AG04450 (cell line): ENCODE measurements at regions not wholly inside any gene's neighbourhood (a gene's known extent, or its start where the extent isn't known, plus 50 kb on each side); places are given as distances from the start of the nearest gene placed in this dataset.

Experiments used
- CTCF ChIA-PET: fragments of 300-600, 350-600 bp; formaldehyde crosslinking; extraction: SDS; loops from one replicate; lab custom pipeline; 2022; ENCODE audit warnings: antibody characterized with exemption, inconsistent platforms; lab: Charles Lee
- POLR2A ChIA-PET: fragments of 350-600 bp; formaldehyde crosslinking; extraction: SDS; loops from one replicate; lab custom pipeline; 2021; ENCODE audit warnings: antibody characterized with exemption, inconsistent platforms; lab: Yijun Ruan, JAX
- DNase-seq: peaks from one replicate; pipeline ENCODE4 v3.0.0-alpha.2; 2011; ENCODE audit warnings: low read depth, low spot score
- H3K27ac ChIP-seq: one replicate; pipeline ENCODE4 v1.5.1; 2012; ENCODE audit warnings: low read depth, low read length, control low read depth
- H3K27me3 ChIP-seq: one replicate; pipeline ENCODE4 v1.6.0; 2012; ENCODE audit warnings: low read length; ENCODE audit not compliant: control insufficient read depth, insufficient read depth
- H3K4me3 ChIP-seq: 2 replicates; pipeline ENCODE4 v1.5.1; 2011; ENCODE audit warnings: mild to moderate bottlenecking, low read depth, low read length, control low read depth
- H3K9me3 ChIP-seq: 2 replicates; pipeline ENCODE4 v1.5.1; 2012; ENCODE audit warnings: low read length; ENCODE audit not compliant: control insufficient read depth, insufficient read depth
- TF ChIP-seq, protein P1 (sequence below): IDR thresholded peaks from 2 replicates; pipeline ENCODE4 v1.5.1; 2011; ENCODE audit warnings: low read depth, low read length, control low read depth, inconsistent platforms

DNA sequence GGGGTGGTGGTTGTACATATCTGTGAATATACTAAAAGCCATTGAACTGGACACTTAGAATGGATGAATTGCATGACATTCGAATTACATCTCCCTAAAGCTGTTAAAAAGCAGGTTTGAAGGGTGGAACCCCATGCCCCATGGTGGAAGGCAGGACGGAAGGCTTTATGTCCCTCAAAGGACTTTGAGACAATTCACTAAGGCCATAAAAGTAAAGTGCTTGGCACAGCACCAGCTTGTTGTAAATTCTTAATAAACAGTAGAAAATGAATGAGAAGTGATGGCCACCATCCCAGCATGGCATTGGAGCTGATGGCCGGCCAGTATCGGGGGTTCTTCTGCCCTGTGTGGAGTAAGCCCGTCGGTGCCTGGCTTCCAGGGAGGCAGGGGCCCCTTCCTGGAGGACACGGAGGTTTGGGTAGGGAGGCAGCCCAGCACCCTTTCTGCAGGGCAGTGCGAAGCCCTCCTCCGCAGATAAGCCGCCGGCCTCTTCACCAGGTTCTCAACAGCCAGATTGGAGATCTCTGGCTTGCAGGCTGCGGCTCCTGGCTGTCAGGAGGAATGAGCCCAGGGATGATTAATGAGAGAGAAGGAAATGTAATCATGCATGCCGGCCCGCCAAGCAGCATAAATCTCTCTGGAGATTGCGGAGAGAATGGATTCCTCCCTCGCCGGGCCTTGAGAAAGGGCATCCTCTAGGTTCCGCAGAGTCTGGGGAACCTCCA lies 346.9 kb downstream of the FOXL1 start:
- TF ChIP-seq, protein P1, sequence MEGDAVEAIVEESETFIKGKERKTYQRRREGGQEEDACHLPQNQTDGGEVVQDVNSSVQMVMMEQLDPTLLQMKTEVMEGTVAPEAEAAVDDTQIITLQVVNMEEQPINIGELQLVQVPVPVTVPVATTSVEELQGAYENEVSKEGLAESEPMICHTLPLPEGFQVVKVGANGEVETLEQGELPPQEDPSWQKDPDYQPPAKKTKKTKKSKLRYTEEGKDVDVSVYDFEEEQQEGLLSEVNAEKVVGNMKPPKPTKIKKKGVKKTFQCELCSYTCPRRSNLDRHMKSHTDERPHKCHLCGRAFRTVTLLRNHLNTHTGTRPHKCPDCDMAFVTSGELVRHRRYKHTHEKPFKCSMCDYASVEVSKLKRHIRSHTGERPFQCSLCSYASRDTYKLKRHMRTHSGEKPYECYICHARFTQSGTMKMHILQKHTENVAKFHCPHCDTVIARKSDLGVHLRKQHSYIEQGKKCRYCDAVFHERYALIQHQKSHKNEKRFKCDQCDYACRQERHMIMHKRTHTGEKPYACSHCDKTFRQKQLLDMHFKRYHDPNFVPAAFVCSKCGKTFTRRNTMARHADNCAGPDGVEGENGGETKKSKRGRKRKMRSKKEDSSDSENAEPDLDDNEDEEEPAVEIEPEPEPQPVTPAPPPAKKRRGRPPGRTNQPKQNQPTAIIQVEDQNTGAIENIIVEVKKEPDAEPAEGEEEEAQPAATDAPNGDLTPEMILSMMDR, result no peak
- H3K27ac ChIP-seq, result peak overlapping the region; percentile 73
- CTCF ChIA-PET, result interaction anchor here (1.1 kb wide), 1 partner anchor 137 kb away, joined by 3 read pairs; no protein-coding TSS in a partner anchor
- peak overlapping the region; percentile 25; the same call in 1 of the 2 replicates for H3K4me3 ChIP-seq
- peaks cover 14% of the 10 kb centered on the region for H3K9me3 ChIP-seq
- POLR2A ChIA-PET, result no interaction called here
- no peaks in the 10 kb centered on the region for H3K27me3 ChIP-seq
- peak; percentile 78 for DNase-seq

GRCh38 chr16:86926181-86927094 lies 348.1 kb downstream of the FOXL1 start:
- ChIA-PET CTCF (no interaction called here), POLR2A (no interaction called here)
- H3K9me3 ChIP-seq, result peaks cover 2% of the 10 kb centered on the region
- no peaks in the 10 kb centered on the region for H3K27me3 ChIP-seq
- no peak overlapping the region for H3K4me3 ChIP-seq
- DNase-seq, result no peak
- peak overlapping the region; percentile 52 for H3K27ac ChIP-seq
- TF ChIP-seq, protein P1, result no peak

DNA sequence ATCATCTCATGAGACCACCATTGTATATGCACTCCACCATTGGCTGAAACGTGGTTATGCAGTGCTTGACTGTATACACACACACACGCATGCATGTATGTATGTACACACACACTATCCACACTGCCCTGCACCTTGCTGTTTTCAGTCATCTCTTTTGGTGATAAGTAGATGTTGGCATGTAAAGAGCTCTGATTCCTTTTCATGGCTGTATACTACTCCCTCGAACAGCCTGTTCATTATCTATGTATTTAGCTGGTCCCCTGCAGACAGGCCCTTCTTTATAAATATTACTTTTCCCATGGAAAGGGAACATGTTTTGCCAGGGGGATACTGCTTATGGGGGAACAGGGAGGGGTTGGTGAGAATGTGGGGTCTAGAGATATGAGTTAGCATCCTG lies 349.4 kb downstream of the FOXL1 start:
- Histone ChIP-seq H3K27me3 (no peaks in the 10 kb centered on the region), H3K27ac (no peak overlapping the region), H3K9me3 (no peaks in the 10 kb centered on the region), H3K4me3 (no peak overlapping the region)
- TF ChIP-seq, protein P1, result no peak
- no peak for DNase-seq
- POLR2A ChIA-PET, result no interaction called here
- CTCF ChIA-PET, result interaction anchor here (0.6 to 1.3 kb wide), 2 partner anchors 90 to 343 kb away, joined by 3 to 8 read pairs; no protein-coding TSS in a partner anchor

GRCh38 chr16:86928523-86929011 lies 350.2 kb downstream of the FOXL1 start:
- DNase-seq, result no peak

More at GRCh38 chr16:86928523-86929011, 350.2 kb downstream of the FOXL1 start:
- Histone ChIP-seq H3K9me3 (peaks cover 4% of the 10 kb centered on the region; the same call in 1 of the 2 replicates), H3K27ac (peak overlapping the region; percentile 71), H3K4me3 (no peak overlapping the region), H3K27me3 (no peaks in the 10 kb centered on the region)
- ChIA-PET POLR2A (interaction anchor here (1.1 to 1.8 kb wide), 2 partner anchors 24 to 350 kb away, joined by 4 to 11 read pairs; partner anchors contain the start of gene FOXL1), CTCF (interaction anchor here (1.3 to 2.0 kb wide), 3 partner anchors 89 to 365 kb away, joined by 3 to 6 read pairs (median 3); no protein-coding TSS in a partner anchor)
- TF ChIP-seq, protein P1, result no peak
